ENCODE measurements at regions not wholly inside any gene's neighbourhood (a gene's known extent, or its start where the extent isn't known, plus 50 kb on each side); places are given as distances from the start of the nearest gene placed in this dataset.

DNA sequence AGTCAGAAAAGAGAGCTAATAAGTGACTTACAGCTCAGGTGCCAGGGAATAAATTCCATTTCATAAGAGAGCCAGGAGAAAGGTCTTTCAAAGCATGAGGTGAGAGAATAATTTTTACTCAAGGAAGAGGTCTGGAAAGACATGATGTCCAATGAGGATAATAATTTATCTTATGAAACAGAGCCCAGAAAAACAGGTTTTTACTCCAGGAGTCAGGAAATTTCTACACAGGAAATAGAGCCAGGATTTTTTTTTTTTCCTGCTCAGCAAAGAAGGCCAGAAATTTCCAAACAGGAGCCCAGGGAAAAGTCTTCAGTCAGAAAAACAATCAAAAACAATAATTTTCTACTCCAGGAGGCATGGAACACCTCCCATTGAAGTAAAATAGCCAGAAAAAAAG, 1185.7 kb upstream of the TSPY4 start:
- Histone ChIP-seq H3K9me3 (ENCODE audit: control insufficient read depth in 1 of 2, insufficient read depth in 1 of 2, low read length in 2 of 2) (no peaks in the 10 kb centered on the region), H3K4me1 (ENCODE audit: insufficient read depth, low read length) (no peaks in the 10 kb centered on the region), H3K4me3 (ENCODE audit: low read length) (no peak overlapping the region), H3K27ac (ENCODE audit: low read depth in 1 of 2, low read length in 2 of 2) (no peak overlapping the region), H3K36me3 (ENCODE audit: insufficient read depth, low read length) (no peaks in the 10 kb centered on the region), H3K27me3 (ENCODE audit: control insufficient read depth in 1 of 2, insufficient read depth in 2 of 2, low read length in 2 of 2) (no peaks in the 10 kb centered on the region)
- no peaks in the 10 kb centered on the region for H3K27me3 Mint-ChIP-seq
- H3K4me3 Mint-ChIP-seq = no peak overlapping the region
- ATAC-seq (ENCODE audit: poor library complexity) (no peak), DNase-seq (no peak)
- TF ChIP-seq, protein P1, sequence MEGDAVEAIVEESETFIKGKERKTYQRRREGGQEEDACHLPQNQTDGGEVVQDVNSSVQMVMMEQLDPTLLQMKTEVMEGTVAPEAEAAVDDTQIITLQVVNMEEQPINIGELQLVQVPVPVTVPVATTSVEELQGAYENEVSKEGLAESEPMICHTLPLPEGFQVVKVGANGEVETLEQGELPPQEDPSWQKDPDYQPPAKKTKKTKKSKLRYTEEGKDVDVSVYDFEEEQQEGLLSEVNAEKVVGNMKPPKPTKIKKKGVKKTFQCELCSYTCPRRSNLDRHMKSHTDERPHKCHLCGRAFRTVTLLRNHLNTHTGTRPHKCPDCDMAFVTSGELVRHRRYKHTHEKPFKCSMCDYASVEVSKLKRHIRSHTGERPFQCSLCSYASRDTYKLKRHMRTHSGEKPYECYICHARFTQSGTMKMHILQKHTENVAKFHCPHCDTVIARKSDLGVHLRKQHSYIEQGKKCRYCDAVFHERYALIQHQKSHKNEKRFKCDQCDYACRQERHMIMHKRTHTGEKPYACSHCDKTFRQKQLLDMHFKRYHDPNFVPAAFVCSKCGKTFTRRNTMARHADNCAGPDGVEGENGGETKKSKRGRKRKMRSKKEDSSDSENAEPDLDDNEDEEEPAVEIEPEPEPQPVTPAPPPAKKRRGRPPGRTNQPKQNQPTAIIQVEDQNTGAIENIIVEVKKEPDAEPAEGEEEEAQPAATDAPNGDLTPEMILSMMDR (IDR thresholded peaks at IDR 0.05) = no peak
- POLR2A ChIA-PET = no interaction called here
- H3K9me3 Mint-ChIP-seq = no peaks in the 10 kb centered on the region
- intact Hi-C loops (cut with DNase I, micrococcal nuclease) = no loop called here
- no peaks in the 10 kb centered on the region for H3K36me3 Mint-ChIP-seq (ENCODE audit: low read depth)
- CTCF ChIA-PET = no interaction called here
- H3K27ac Mint-ChIP-seq = no peak overlapping the region
- H3K4me1 Mint-ChIP-seq (ENCODE audit: low read depth) = no peaks in the 10 kb centered on the region

DNA sequence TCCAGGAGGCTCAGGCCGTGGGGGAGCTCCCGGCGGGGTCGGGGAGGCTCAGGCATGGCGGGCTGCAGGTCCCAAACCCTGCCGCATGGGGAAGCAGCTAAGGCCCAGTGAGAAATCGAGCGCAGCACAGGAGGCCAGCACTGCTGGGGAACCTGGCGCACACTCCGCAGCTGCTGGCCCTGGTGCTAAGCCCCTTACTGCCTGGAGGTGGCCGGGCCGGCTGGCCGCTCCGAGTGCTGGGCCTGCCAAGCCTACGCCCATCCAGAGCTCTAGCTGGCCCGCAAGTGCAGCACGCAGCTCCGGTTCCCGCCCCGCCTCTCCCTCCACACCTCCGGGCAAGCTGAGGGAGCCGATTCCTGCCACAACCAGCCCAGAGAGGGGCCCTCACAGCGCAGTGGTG, 1208.7 kb upstream of the TSPY4 start:
- Histone ChIP-seq H3K27me3 (ENCODE audit: control insufficient read depth in 1 of 2, insufficient read depth in 2 of 2, low read length in 2 of 2) (no peaks in the 10 kb centered on the region), H3K36me3 (ENCODE audit: insufficient read depth, low read length) (no peaks in the 10 kb centered on the region), H3K4me3 (ENCODE audit: low read length) (no peak overlapping the region), H3K9me3 (ENCODE audit: control insufficient read depth in 1 of 2, insufficient read depth in 1 of 2, low read length in 2 of 2) (peaks cover 0 to 8% of the 10 kb centered on the region in 2 experiments), H3K27ac (ENCODE audit: low read depth in 1 of 2, low read length in 2 of 2) (no peak overlapping the region), H3K4me1 (ENCODE audit: insufficient read depth, low read length) (no peaks in the 10 kb centered on the region)
- H3K4me3 Mint-ChIP-seq = no peak overlapping the region
- ATAC-seq (ENCODE audit: poor library complexity) = no peak
- TF ChIP-seq, protein P1 (IDR thresholded peaks at IDR 0.05) = no peak
- peak in 1 of 14 experiments; percentile 1 for DNase-seq
- no peaks in the 10 kb centered on the region for H3K9me3 Mint-ChIP-seq
- intact Hi-C loops (cut with DNase I, micrococcal nuclease) = no loop called here
- CTCF ChIA-PET = no interaction called here
- H3K27me3 Mint-ChIP-seq = no peaks in the 10 kb centered on the region
- no peak overlapping the region for H3K27ac Mint-ChIP-seq
- no peaks in the 10 kb centered on the region for H3K4me1 Mint-ChIP-seq (ENCODE audit: low read depth)
- no peaks in the 10 kb centered on the region for H3K36me3 Mint-ChIP-seq (ENCODE audit: low read depth)
- POLR2A ChIA-PET = no interaction called here

DNA sequence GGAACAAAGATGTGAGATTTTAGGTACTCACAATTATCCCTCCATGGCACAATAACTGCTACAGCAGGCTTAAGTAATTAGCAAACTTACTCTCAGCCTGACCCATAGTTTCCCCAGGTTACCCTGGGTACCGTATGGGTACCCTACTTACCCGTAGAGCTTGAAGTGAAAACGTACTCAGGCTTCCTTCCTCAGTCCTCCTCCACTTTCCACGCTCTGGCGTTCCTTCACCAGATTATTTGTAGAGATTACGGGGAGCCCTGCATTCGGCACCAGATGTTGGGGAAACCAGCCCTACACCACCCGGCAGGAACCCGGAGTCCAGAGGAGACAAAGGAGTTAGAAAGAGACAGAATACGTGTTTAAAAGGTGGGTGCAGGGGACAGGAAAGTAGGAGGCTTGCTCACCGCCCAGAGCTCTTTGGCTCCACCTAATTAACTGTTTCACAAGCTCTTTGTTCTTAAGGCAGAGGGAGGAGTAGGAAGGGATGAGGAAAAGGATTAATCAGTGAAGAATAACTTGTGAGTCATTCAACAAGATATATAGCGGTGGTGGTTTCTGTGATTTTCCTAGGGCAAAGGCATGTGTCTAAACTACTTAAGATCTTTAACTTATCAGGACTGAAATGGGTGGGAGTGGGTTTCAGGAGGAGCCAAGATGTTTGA, 1211.2 kb upstream of the TSPY4 start:
- ChIA-PET CTCF (no interaction called here), POLR2A (no interaction called here)
- Histone ChIP-seq H3K4me1 (ENCODE audit: insufficient read depth, low read length) (no peaks in the 10 kb centered on the region), H3K36me3 (ENCODE audit: insufficient read depth, low read length) (no peaks in the 10 kb centered on the region), H3K9me3 (ENCODE audit: control insufficient read depth in 1 of 2, insufficient read depth in 1 of 2, low read length in 2 of 2) (peaks cover 0 to 8% of the 10 kb centered on the region in 2 experiments), H3K4me3 (ENCODE audit: low read length) (no peak overlapping the region), H3K27ac (ENCODE audit: low read depth in 1 of 2, low read length in 2 of 2) (no peak overlapping the region), H3K27me3 (ENCODE audit: control insufficient read depth in 1 of 2, insufficient read depth in 2 of 2, low read length in 2 of 2) (no peaks in the 10 kb centered on the region)
- Mint-ChIP-seq H3K27ac (no peak overlapping the region), H3K4me1 (ENCODE audit: low read depth) (no peaks in the 10 kb centered on the region), H3K27me3 (no peaks in the 10 kb centered on the region), H3K36me3 (ENCODE audit: low read depth) (no peaks in the 10 kb centered on the region), H3K4me3 (no peak overlapping the region), H3K9me3 (no peaks in the 10 kb centered on the region)
- no peak for DNase-seq
- ATAC-seq (ENCODE audit: poor library complexity) = no peak
- TF ChIP-seq, protein P1 (IDR thresholded peaks at IDR 0.05) = no peak
- intact Hi-C loops (cut with DNase I, micrococcal nuclease) = no loop called here

All from CD4-positive, alpha-beta T cell (primary cell).